DOHH2 (cell line): ENCODE measurements at regions not wholly inside any gene's neighbourhood (a gene's known extent, or its start where the extent isn't known, plus 50 kb on each side); places are given as distances from the start of the nearest gene placed in this dataset.
"Not testable (repeated sequence)": the region's sequence is repeated elsewhere in the genome, so short reads cannot be mapped to it uniquely, and the experiment has no call there.

Experiments used
- H3F3A ChIP-seq: fragments of 200-600 bp; sonication (generic), shearing (Covaris generic); 2 replicates; pipeline ENCODE4 v1.6.0; 2016; ENCODE audit warnings: antibody characterized with exemption, mild to moderate bottlenecking; ENCODE audit not compliant: control insufficient read depth, insufficient read depth
- H3K27ac ChIP-seq: fragments of 200-600 bp; sonication (generic); 2 replicates; pipeline ENCODE4 v1.5.1; 2014; ENCODE audit warnings: low read depth, mild to moderate bottlenecking, low read length, moderate library complexity
- H3K27me3 ChIP-seq: fragments of 200-600 bp; sonication (generic); 2 replicates; pipeline ENCODE4 v1.6.1; 2014; ENCODE audit warnings: mild to moderate bottlenecking, low read length, mixed read lengths; ENCODE audit not compliant: control insufficient read depth
- H3K36me3 ChIP-seq: fragments of 200-600 bp; sonication (generic); 2 replicates; pipeline ENCODE4 v1.6.1; 2014; ENCODE audit warnings: mild to moderate bottlenecking, low read length, moderate library complexity, mixed read lengths; ENCODE audit not compliant: control insufficient read depth
- H3K4me1 ChIP-seq: fragments of 200-600 bp; sonication (generic); 2 replicates; pipeline ENCODE4 v1.6.1; 2014; ENCODE audit warnings: mild to moderate bottlenecking, low read length, mixed read lengths; ENCODE audit not compliant: control insufficient read depth
- H3K4me2 ChIP-seq: fragments of 200-600 bp; sonication (generic); 2 replicates; pipeline ENCODE4 v1.6.0; 2014; ENCODE audit warnings: mild to moderate bottlenecking, low read length, moderate library complexity
- H3K4me3 ChIP-seq: fragments of 200-600 bp; sonication (generic); 2 replicates; pipeline ENCODE4 v1.5.1; 2014; ENCODE audit warnings: mild to moderate bottlenecking, low read length, mixed read lengths
- H3K79me2 ChIP-seq: fragments of 200-600 bp; sonication (generic); 2 replicates; pipeline ENCODE4 v1.6.1; 2014; ENCODE audit warnings: mild to moderate bottlenecking, low read length, mixed read lengths; ENCODE audit not compliant: control insufficient read depth
- H3K9me2 ChIP-seq: fragments of 200-600 bp; sonication (generic); replicated peaks from 2 replicates; pipeline ENCODE4 v1.6.1; 2014; ENCODE audit warnings: mild to moderate bottlenecking, low read length, mixed read lengths; ENCODE audit not compliant: control insufficient read depth
- H3K9me3 ChIP-seq: fragments of 200-600 bp; sonication (generic); 2 replicates; pipeline ENCODE4 v1.6.1; 2014; ENCODE audit warnings: antibody characterized with exemption, low read length, mixed read lengths; ENCODE audit not compliant: control insufficient read depth, insufficient read depth
- H4K20me1 ChIP-seq: fragments of 200-600 bp; sonication (generic); 2 replicates; pipeline ENCODE4 v1.6.0; 2014; ENCODE audit warnings: low read depth, mild to moderate bottlenecking, antibody characterized with exemption, low read length, moderate library complexity; ENCODE audit not compliant: control insufficient read depth, insufficient read depth
- CTCF ChIP-seq: fragments of 200-600 bp; sonication (generic); IDR thresholded peaks from one replicate; pipeline ENCODE4 v1.5.1; 2014; ENCODE audit warnings: antibody characterized with exemption, mild to moderate bottlenecking, low read depth, low read length; ENCODE audit not compliant: poor library complexity, severe bottlenecking
- EZH2phosphoT487 ChIP-seq: fragments of 200-600 bp; sonication (generic); IDR thresholded peaks from 2 replicates; pipeline ENCODE4 v1.6.1; 2017; ENCODE audit warnings: borderline replicate concordance, mild to moderate bottlenecking, antibody characterized with exemption, low read length, moderate library complexity, mixed read lengths

- Histone ChIP-seq H3K27ac (no peak overlapping the region), H3F3A (no peaks in the 10 kb centered on the region), H3K4me1 (no peaks in the 10 kb centered on the region), H4K20me1 (no peaks in the 10 kb centered on the region), H3K4me3 (no peak overlapping the region), H3K4me2 (no peak overlapping the region), H3K9me2 (no peaks in the 10 kb centered on the region), H3K27me3 (no peaks in the 10 kb centered on the region), H3K36me3 (no peaks in the 10 kb centered on the region), H3K79me2 (no peaks in the 10 kb centered on the region), H3K9me3 (no peaks in the 10 kb centered on the region)
- TF ChIP-seq CTCF (no peak), EZH2phosphoT487 (no peak)
Observed at GRCh38 chrY:12425506-12425905, 275.5 kb upstream of the USP9Y start.

- H3K4me3 ChIP-seq, result no peak overlapping the region
- H3K9me3 ChIP-seq, result no peaks in the 10 kb centered on the region
- no peaks in the 10 kb centered on the region for H3K4me1 ChIP-seq
- H3K36me3 ChIP-seq, result no peaks in the 10 kb centered on the region
- no peaks in the 10 kb centered on the region for H3F3A ChIP-seq
- H4K20me1 ChIP-seq, result no peaks in the 10 kb centered on the region
- no peak overlapping the region for H3K4me2 ChIP-seq
- H3K27ac ChIP-seq, result no peak overlapping the region
- no peaks in the 10 kb centered on the region for H3K9me2 ChIP-seq
- TF ChIP-seq CTCF (no peak), EZH2phosphoT487 (no peak)
- H3K27me3 ChIP-seq, result no peaks in the 10 kb centered on the region
- H3K79me2 ChIP-seq, result no peaks in the 10 kb centered on the region
Observed at GRCh38 chrY:12427361-12427760, 273.7 kb upstream of the USP9Y start.

GRCh38 chrY:12431546-12431945 is 269.5 kb upstream of the USP9Y start:
- Histone ChIP-seq H3K4me2 (no peak overlapping the region), H3F3A (no peaks in the 10 kb centered on the region), H3K27ac (no peak overlapping the region), H3K9me2 (no peaks in the 10 kb centered on the region), H3K79me2 (no peaks in the 10 kb centered on the region), H3K27me3 (no peaks in the 10 kb centered on the region), H3K4me1 (no peaks in the 10 kb centered on the region), H3K36me3 (no peaks in the 10 kb centered on the region), H3K4me3 (no peak overlapping the region), H4K20me1 (no peaks in the 10 kb centered on the region), H3K9me3 (no peaks in the 10 kb centered on the region)
- TF ChIP-seq CTCF (no peak), EZH2phosphoT487 (no peak)

GRCh38 chrY:12438823-12439222 is 262.2 kb upstream of the USP9Y start:
- not testable (repeated sequence) for H3F3A ChIP-seq, H3K79me2 ChIP-seq, H3K9me2 ChIP-seq, H4K20me1 ChIP-seq, H3K27ac ChIP-seq, H3K4me2 ChIP-seq, H3K27me3 ChIP-seq, H3K4me3 ChIP-seq, H3K9me3 ChIP-seq, H3K36me3 ChIP-seq, H3K4me1 ChIP-seq
